ENCODE measurements at regions not wholly inside any gene's neighbourhood (a gene's known extent, or its start where the extent isn't known, plus 50 kb on each side); places are given as distances from the start of the nearest gene placed in this dataset.

GRCh38 chr3:30963223-30963722 is 68.8 kb upstream of the GADL1 start:
- Histone ChIP-seq H3K4me2 (ENCODE audit: insufficient read depth, low read length) (no peak overlapping the region), H3K27me3 (ENCODE audit: control insufficient read depth in 2 of 2, insufficient read depth in 2 of 2, low read length in 2 of 2) (peaks cover 7 to 22% of the 10 kb centered on the region in 2 experiments), H3K9me3 (replicated peaks; ENCODE audit: control insufficient read depth, insufficient read depth, low read length) (no peaks in the 10 kb centered on the region), H3K36me3 (ENCODE audit: control insufficient read depth in 2 of 2, extremely low read depth in 1 of 2, insufficient read depth in 2 of 2, low read length in 2 of 2) (no peaks in the 10 kb centered on the region), H2AFZ (ENCODE audit: low read depth, low read length) (no peak overlapping the region), H3K9ac (replicated peaks; ENCODE audit: extremely low read depth, insufficient read depth, low read length) (no peak overlapping the region), H3K4me1 (ENCODE audit: control insufficient read depth, extremely low read depth, insufficient read depth, low read length) (no peaks in the 10 kb centered on the region), H3K79me2 (ENCODE audit: control insufficient read depth, insufficient read depth, low read length) (no peaks in the 10 kb centered on the region), H3K27ac (ENCODE audit: insufficient read depth, low read depth, low read length) (no peak overlapping the region), H3K4me3 (replicated peaks in 1 of 3; ENCODE audit: insufficient read depth in 1 of 3, low read depth in 1 of 3, low read length in 3 of 3) (no peak overlapping the region), H4K20me1 (replicated peaks; ENCODE audit: control insufficient read depth, extremely low read depth, insufficient read depth, low read length) (no peaks in the 10 kb centered on the region), H3K9me1 (replicated peaks; ENCODE audit: control insufficient read depth, extremely low read depth, insufficient read depth, low read length) (no peaks in the 10 kb centered on the region)
- DNase-seq (ENCODE audit: low read depth, low spot score) (no peak), FAIRE-seq (no peak)
- ChIA-PET CTCF (interaction anchor here (1.2 kb wide), 1 partner anchor 51 kb away, joined by 3 read pairs; no protein-coding TSS in a partner anchor), POLR2A (no interaction called here)
- TF ChIP-seq FOS (IDR thresholded peaks at IDR 0.05; ENCODE audit: borderline replicate concordance, insufficient read depth, low read length) (no peak), POLR2AphosphoS5 (IDR thresholded peaks at IDR 0.05; ENCODE audit: insufficient read depth, low read depth, low read length) (no peak), CTCF (IDR thresholded peaks at IDR 0.05; ENCODE audit: extremely low read depth in 1 of 2, insufficient read depth in 1 of 2, low read depth in 1 of 2, low read length in 2 of 2) (no peak), EZH2 (IDR thresholded peaks at IDR 0.05; ENCODE audit: borderline replicate concordance, low read depth, low read length, severe bottlenecking) (no peak), MAX (IDR thresholded peaks at IDR 0.05; ENCODE audit: insufficient read depth, insufficient read length) (no peak), MYC (IDR thresholded peaks at IDR 0.05; ENCODE audit: low read depth, low read length) (no peak), POLR2A (IDR thresholded peaks at IDR 0.05; ENCODE audit: low read depth, low read length) (no peak), GATA2 (IDR thresholded peaks at IDR 0.05; ENCODE audit: insufficient read depth, insufficient read length, low read depth, low read length) (no peak), JUN (IDR thresholded peaks at IDR 0.05; ENCODE audit: borderline replicate concordance, insufficient read depth, insufficient read length, low read depth) (no peak)
- intact Hi-C loops (cut with micrococcal nuclease) (no loop called here), dilution Hi-C loops (cut with MboI; ENCODE audit: extremely low pct_ligation_motif_present, low sequenced_read_pairs) (no loop called here)
- BruUV-seq (replicated peaks), result no TSS peak

All from endothelial cell of umbilical vein (primary cell).